Panc1 (cell line): ENCODE measurements at regions not wholly inside any gene's neighbourhood (a gene's known extent, or its start where the extent isn't known, plus 50 kb on each side); places are given as distances from the start of the nearest gene placed in this dataset.

ENCODE experiments used
- ATAC-seq: fragments of 200-7000 bp; cut with Tn5 transposase; 2 replicates; pipeline ENCODE4 v1.9.1; 2020; ENCODE audit warnings: mild to moderate bottlenecking, moderate library complexity
- BruUV-seq: library from RNA; stranded (reverse); fragments of 400-500 nt; replicated peaks from 2 replicates; lab custom pipeline; 2021; lab: Mats Ljungman, UMichigan
- CTCF ChIA-PET: fragments of 300-600 bp; sonication (Branson Sonifier 250); formaldehyde crosslinking; loops from one replicate; lab custom pipeline; 2022; ENCODE audit warnings: antibody characterized with exemption; lab: Charles Lee
- POLR2A ChIA-PET: fragments of 300-600 bp; sonication (Branson Sonifier 250); formaldehyde crosslinking; loops from one replicate; lab custom pipeline; 2022; ENCODE audit warnings: antibody characterized with exemption; lab: Charles Lee
- DNase-seq: peaks from one replicate; pipeline ENCODE4 v3.0.0-alpha.2; 2010; ENCODE audit warnings: low read depth, low spot score
- H3K27ac ChIP-seq: 2 replicates; pipeline ENCODE4 v1.5.1; 2011; ENCODE audit warnings: mild to moderate bottlenecking, low read length, inconsistent platforms
- H3K27me3 ChIP-seq: fragments of 200-500 bp; sonication (Bioruptor generic); 2 replicates; pipeline ENCODE4 v1.6.0; 2014; ENCODE audit warnings: low read length, inconsistent platforms; ENCODE audit not compliant: control insufficient read depth, insufficient read depth
- H3K36me3 ChIP-seq: fragments of 200-500 bp; sonication (Bioruptor generic); 2 replicates; pipeline ENCODE4 v1.5.1; 2014; ENCODE audit warnings: inconsistent platforms, mild to moderate bottlenecking, low read length, moderate library complexity; ENCODE audit not compliant: control insufficient read depth, insufficient read depth
- H3K4me1 ChIP-seq: 2 replicates; pipeline ENCODE4 v1.5.1; 2011; ENCODE audit warnings: inconsistent platforms, mild to moderate bottlenecking, low read length, moderate library complexity; ENCODE audit not compliant: control insufficient read depth, insufficient read depth
- H3K4me3 ChIP-seq, 2 experiments: 2 replicates each; pipeline ENCODE4 v1.5.1; 2011 to 2012; ENCODE audit warnings: low read depth in 2 of 2, low read length in 2 of 2, mild to moderate bottlenecking in 2 of 2, inconsistent platforms in 1 of 2, moderate library complexity in 1 of 2
- H3K9me3 ChIP-seq: fragments of 200-500 bp; sonication (Bioruptor generic); 2 replicates; pipeline ENCODE4 v1.5.1; 2014; ENCODE audit warnings: low read depth, mild to moderate bottlenecking, inconsistent platforms, low read length, moderate library complexity; ENCODE audit not compliant: control insufficient read depth, insufficient read depth
- POLR2AphosphoS5 ChIP-seq: IDR thresholded peaks from 2 replicates; pipeline ENCODE4 v1.6.1; 2012; ENCODE audit warnings: mild to moderate bottlenecking, low read depth, low read length, moderate library complexity
- SIN3A ChIP-seq: IDR thresholded peaks from 2 replicates; pipeline ENCODE4 v1.6.1; 2012; ENCODE audit warnings: low read depth, mild to moderate bottlenecking, low read length, moderate library complexity, borderline replicate concordance; ENCODE audit not compliant: insufficient read depth
- TCF7L2 ChIP-seq: IDR thresholded peaks from 2 replicates; pipeline ENCODE4 v1.6.1; 2011; ENCODE audit warnings: mild to moderate bottlenecking, low read depth, low read length, inconsistent platforms
- in situ Hi-C: cut with HindIII; loops from 2 replicates; pipeline ENCODE4 v1.10.0; 2016; ENCODE audit warnings: low sequenced_read_pairs, low pct_unique_long_range_greater_than_20kb
- intact Hi-C: fragments of 100-400 bp; cut with micrococcal nuclease; formaldehyde crosslinking; loops from one replicate; pipeline ENCODE4 v1.10.0; 2022; ENCODE audit not compliant: unreplicated experiment
- TF ChIP-seq, protein P1 (sequence below): fragments of 450-650 bp; IDR thresholded peaks from 2 replicates; pipeline ENCODE4 v1.5.1; 2017; ENCODE audit warnings: mild to moderate bottlenecking
- TF ChIP-seq, protein P2 (sequence below), 2 experiments: IDR thresholded peaks; 2 replicates each; pipeline ENCODE4 v1.6.1; 2011 to 2012; ENCODE audit warnings: low read depth in 2 of 2, control low read depth in 1 of 2, low read length in 1 of 2, mild to moderate bottlenecking in 1 of 2, moderate library complexity in 1 of 2; ENCODE audit not compliant: insufficient read depth in 1 of 2

DNA sequence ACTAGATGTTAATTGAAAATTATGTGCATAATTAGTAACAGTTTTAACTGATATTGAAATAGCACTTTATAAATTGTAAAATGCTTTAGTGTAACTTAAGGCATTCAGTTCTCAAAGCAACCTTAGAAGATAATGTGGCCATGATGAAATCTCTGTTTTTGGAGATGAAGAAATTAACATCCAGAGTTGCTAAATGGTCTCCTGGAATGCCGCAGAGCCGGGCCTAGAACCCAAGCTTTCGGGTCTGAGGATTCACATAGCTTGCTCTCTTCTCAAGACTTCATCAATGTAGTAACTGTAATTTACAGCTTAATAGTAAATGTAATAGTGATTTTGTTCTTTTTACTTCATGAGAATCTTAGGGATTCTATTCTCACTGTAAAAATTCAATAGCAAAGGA is 272.3 kb downstream of the HS3ST3A1 start:
- Histone ChIP-seq H3K36me3 (no peaks in the 10 kb centered on the region; the same call in 1 of the 2 replicates), H3K4me1 (no peaks in the 10 kb centered on the region), H3K27ac (no peak overlapping the region), H3K9me3 (no peaks in the 10 kb centered on the region), H3K4me3 (no peak overlapping the region), H3K27me3 (no peaks in the 10 kb centered on the region)
- POLR2A ChIA-PET: no interaction called here
- no TSS peak for BruUV-seq
- in situ Hi-C loops (no loop called here), intact Hi-C loops (no loop called here)
- DNase-seq (no peak), ATAC-seq (no peak)
- CTCF ChIA-PET: no interaction called here
- TF ChIP-seq, protein P1, sequence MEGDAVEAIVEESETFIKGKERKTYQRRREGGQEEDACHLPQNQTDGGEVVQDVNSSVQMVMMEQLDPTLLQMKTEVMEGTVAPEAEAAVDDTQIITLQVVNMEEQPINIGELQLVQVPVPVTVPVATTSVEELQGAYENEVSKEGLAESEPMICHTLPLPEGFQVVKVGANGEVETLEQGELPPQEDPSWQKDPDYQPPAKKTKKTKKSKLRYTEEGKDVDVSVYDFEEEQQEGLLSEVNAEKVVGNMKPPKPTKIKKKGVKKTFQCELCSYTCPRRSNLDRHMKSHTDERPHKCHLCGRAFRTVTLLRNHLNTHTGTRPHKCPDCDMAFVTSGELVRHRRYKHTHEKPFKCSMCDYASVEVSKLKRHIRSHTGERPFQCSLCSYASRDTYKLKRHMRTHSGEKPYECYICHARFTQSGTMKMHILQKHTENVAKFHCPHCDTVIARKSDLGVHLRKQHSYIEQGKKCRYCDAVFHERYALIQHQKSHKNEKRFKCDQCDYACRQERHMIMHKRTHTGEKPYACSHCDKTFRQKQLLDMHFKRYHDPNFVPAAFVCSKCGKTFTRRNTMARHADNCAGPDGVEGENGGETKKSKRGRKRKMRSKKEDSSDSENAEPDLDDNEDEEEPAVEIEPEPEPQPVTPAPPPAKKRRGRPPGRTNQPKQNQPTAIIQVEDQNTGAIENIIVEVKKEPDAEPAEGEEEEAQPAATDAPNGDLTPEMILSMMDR: no peak
- TF ChIP-seq SIN3A: no peak
- TF ChIP-seq, protein P2, sequence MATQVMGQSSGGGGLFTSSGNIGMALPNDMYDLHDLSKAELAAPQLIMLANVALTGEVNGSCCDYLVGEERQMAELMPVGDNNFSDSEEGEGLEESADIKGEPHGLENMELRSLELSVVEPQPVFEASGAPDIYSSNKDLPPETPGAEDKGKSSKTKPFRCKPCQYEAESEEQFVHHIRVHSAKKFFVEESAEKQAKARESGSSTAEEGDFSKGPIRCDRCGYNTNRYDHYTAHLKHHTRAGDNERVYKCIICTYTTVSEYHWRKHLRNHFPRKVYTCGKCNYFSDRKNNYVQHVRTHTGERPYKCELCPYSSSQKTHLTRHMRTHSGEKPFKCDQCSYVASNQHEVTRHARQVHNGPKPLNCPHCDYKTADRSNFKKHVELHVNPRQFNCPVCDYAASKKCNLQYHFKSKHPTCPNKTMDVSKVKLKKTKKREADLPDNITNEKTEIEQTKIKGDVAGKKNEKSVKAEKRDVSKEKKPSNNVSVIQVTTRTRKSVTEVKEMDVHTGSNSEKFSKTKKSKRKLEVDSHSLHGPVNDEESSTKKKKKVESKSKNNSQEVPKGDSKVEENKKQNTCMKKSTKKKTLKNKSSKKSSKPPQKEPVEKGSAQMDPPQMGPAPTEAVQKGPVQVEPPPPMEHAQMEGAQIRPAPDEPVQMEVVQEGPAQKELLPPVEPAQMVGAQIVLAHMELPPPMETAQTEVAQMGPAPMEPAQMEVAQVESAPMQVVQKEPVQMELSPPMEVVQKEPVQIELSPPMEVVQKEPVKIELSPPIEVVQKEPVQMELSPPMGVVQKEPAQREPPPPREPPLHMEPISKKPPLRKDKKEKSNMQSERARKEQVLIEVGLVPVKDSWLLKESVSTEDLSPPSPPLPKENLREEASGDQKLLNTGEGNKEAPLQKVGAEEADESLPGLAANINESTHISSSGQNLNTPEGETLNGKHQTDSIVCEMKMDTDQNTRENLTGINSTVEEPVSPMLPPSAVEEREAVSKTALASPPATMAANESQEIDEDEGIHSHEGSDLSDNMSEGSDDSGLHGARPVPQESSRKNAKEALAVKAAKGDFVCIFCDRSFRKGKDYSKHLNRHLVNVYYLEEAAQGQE (IDR thresholded peaks at IDR 0.05; ENCODE audit: insufficient read depth in 1 of 2, low read depth in 2 of 2, low read length in 1 of 2): no peak
- no peak for TF ChIP-seq TCF7L2
- TF ChIP-seq POLR2AphosphoS5: no peak

DNA sequence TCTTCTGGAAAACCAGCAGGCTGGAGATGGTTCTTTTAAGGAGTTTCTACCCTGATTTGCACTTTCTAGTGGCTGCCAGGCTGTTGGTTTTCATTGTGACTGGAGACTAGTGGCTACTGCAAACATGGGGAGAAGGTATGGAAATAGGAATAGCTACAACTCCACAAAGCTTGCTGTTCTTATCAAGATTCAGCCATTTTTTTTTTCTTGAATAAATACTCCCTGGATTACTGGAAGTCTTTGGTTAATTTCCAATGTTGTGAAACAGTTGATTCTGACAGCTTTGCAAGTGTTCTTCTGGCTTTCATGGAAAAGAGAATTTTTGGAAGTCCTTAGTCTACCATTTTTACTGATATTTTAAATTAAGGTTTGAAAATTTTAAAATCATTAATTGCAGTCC is 277.7 kb downstream of the HS3ST3A1 start:
- H3K9me3 ChIP-seq: no peaks in the 10 kb centered on the region
- H3K27ac ChIP-seq: no peak overlapping the region
- BruUV-seq: no TSS peak
- TF ChIP-seq TCF7L2 (no peak), SIN3A (no peak), POLR2AphosphoS5 (no peak)
- TF ChIP-seq, protein P1: no peak
- TF ChIP-seq, protein P2 (IDR thresholded peaks at IDR 0.05; ENCODE audit: insufficient read depth in 1 of 2, low read depth in 2 of 2, low read length in 1 of 2): no peak
- in situ Hi-C loops (no loop called here), intact Hi-C loops (no loop called here)
- no peak for DNase-seq
- POLR2A ChIA-PET: no interaction called here
- H3K4me1 ChIP-seq: no peaks in the 10 kb centered on the region
- no peaks in the 10 kb centered on the region; the same call in 1 of the 2 replicates for H3K36me3 ChIP-seq
- no peak overlapping the region for H3K4me3 ChIP-seq
- CTCF ChIA-PET: no interaction called here
- ATAC-seq: no peak
- no peaks in the 10 kb centered on the region for H3K27me3 ChIP-seq
